Ascending aorta (tissue), 2 donors: ENCODE measurements at regions not wholly inside any gene's neighbourhood (a gene's known extent, or its start where the extent isn't known, plus 50 kb on each side); places are given as distances from the start of the nearest gene placed in this dataset.
"Not testable (repeated sequence)": the region's sequence is repeated elsewhere in the genome, so short reads cannot be mapped to it uniquely, and the experiment has no call there.

Source experiments
- DNase-seq, 2 donors: peaks; one replicate each; pipeline ENCODE4 v3.0.0-alpha.2; 2019; ENCODE audit warnings: low spot score in 2 of 2
- H3K27ac ChIP-seq, 2 donors: fragments of 200-600 bp; sonication (generic); one replicate each; pipeline ENCODE4 v1.5.1; 2016 to 2017; ENCODE audit warnings: mild to moderate bottlenecking in 1 of 2
- H3K27me3 ChIP-seq: fragments of 200-600 bp; sonication (generic); one replicate; pipeline ENCODE4 v1.5.1; 2017
- H3K36me3 ChIP-seq, 2 donors: fragments of 200-600 bp; sonication (generic); one replicate each; pipeline ENCODE4 v1.5.1; 2016
- H3K4me1 ChIP-seq, 2 donors: fragments of 200-600 bp; sonication (generic); one replicate each; pipeline ENCODE4 v1.5.1; 2016 to 2017; ENCODE audit warnings: mild to moderate bottlenecking in 1 of 2
- H3K4me3 ChIP-seq, 2 donors: fragments of 200-600 bp; sonication (generic); one replicate each; pipeline ENCODE4 v1.5.1; 2016 to 2017; ENCODE audit warnings: mild to moderate bottlenecking in 1 of 2
- H3K9me3 ChIP-seq, 2 donors: fragments of 200-600 bp; sonication (generic); one replicate each; pipeline ENCODE4 v1.5.1; 2016
- intact Hi-C: fragments of 100-400 bp; cut with DNase I; formaldehyde crosslinking; loops from one replicate; pipeline ENCODE4 v1.15.1; 2023

- H3K27ac ChIP-seq, intact Hi-C loops, H3K36me3 ChIP-seq, H3K4me1 ChIP-seq, DNase-seq, H3K27me3 ChIP-seq, H3K4me3 ChIP-seq, H3K9me3 ChIP-seq: not testable (repeated sequence)
These were observed 88.8 kb downstream of the CDRT15L2 start for GRCh38 chr17:20668316-20668715.

GRCh38 chr17:20668868-20669267 is 89.3 kb downstream of the CDRT15L2 start:
- intact Hi-C loops, H3K27ac ChIP-seq, H3K4me1 ChIP-seq, H3K9me3 ChIP-seq, DNase-seq, H3K27me3 ChIP-seq, H3K4me3 ChIP-seq, H3K36me3 ChIP-seq: not testable (repeated sequence)

DNA sequence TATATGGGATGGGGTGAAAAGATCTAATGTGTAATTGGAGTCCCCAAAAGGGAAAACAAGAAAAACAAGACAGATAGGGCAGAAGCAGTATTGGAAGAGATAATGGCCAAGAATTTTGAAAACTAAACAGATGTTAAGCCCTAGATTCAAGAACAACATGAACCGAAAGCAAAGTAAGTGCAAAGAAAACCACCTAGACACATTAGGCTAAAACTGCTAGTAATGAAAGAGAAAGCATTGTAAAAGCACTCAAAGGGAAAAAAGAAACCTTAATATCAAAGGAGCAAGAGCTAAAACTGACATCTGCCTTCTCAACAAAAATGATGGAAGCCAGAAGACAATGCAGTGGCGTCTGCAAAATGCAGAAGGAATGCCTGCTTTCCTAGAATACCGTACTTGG is 91.0 kb downstream of the CDRT15L2 start:
- H3K36me3 ChIP-seq, H3K27me3 ChIP-seq, intact Hi-C loops, H3K9me3 ChIP-seq, H3K4me1 ChIP-seq, H3K4me3 ChIP-seq, DNase-seq, H3K27ac ChIP-seq: not testable (repeated sequence)

DNA sequence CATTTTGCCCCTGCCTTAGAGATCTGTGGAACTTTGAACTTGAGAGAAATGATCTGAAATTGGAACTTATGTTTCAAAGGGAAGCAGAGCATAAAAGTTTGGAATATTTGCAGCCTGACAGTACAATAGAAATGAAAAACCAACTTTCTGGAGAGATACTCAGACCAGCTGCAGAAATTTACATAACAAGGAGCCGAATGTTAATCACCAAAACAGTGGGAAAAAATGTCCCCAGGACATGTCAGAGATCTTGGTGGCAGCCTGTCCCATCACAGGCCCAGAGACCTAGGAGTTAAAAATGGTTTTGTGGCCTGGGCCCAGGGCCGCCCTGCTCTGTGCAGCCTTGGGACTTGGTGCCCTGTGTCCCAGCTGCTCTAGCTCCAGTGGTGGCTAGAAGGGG is 94.8 kb downstream of the CDRT15L2 start:
- not testable (repeated sequence) for H3K4me3 ChIP-seq, H3K4me1 ChIP-seq

GRCh38 chr17:20675707-20676106 is 96.2 kb downstream of the CDRT15L2 start:
- H3K27ac ChIP-seq, H3K4me3 ChIP-seq, H3K9me3 ChIP-seq, H3K36me3 ChIP-seq, H3K4me1 ChIP-seq, intact Hi-C loops, DNase-seq, H3K27me3 ChIP-seq: not testable (repeated sequence)

More for the DNA sequence above, 94.8 kb downstream of the CDRT15L2 start:
- H3K27me3 ChIP-seq, H3K36me3 ChIP-seq, DNase-seq, intact Hi-C loops, H3K9me3 ChIP-seq, H3K27ac ChIP-seq: not testable (repeated sequence)

DNA sequence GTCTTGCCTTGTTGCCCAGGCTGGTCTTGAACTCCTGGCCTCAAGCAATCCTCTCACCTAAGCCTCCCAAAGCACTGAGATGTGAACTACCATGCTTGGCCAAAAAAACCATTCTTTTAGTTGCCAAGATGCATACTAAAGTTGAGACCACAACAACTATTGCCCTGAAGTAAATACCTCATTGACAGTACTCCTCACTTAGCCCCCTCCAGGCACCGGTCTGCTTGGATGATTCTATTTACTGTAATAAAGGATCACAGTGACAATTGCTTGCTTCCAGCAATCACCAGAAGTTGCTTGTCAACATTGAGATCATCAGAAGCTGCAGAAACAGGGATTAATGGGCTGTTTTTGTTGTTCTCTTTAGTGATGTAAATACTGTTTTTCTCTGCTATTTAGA is 97.1 kb downstream of the CDRT15L2 start:
- H3K4me3 ChIP-seq, DNase-seq, intact Hi-C loops, H3K9me3 ChIP-seq, H3K27ac ChIP-seq, H3K36me3 ChIP-seq, H3K27me3 ChIP-seq, H3K4me1 ChIP-seq: not testable (repeated sequence)

GRCh38 chr17:20677469-20677868 is 97.9 kb downstream of the CDRT15L2 start:
- DNase-seq, H3K36me3 ChIP-seq, H3K27me3 ChIP-seq, H3K4me3 ChIP-seq, intact Hi-C loops, H3K4me1 ChIP-seq, H3K9me3 ChIP-seq, H3K27ac ChIP-seq: not testable (repeated sequence)

DNA sequence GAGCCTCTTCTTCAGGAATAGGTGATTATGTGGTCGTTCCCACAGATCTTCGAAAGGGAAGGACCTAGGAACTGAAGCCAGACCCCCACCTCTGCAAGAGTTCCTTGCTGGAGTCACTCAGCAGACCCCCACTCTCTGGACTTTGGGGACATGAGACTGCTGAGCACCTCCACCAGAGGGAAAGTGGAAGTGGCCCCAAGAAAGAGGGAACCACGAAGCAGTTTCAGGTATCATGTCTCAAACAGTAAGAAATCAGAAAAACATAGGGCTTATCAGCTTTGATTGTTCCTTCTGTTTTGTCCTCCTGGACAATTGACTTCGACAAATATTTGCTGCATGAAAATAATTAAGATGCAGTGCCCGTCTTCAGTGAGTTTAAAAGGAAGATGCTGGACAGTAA is 98.9 kb downstream of the CDRT15L2 start:
- H3K27me3 ChIP-seq, DNase-seq, intact Hi-C loops, H3K36me3 ChIP-seq, H3K27ac ChIP-seq, H3K4me3 ChIP-seq, H3K4me1 ChIP-seq, H3K9me3 ChIP-seq: not testable (repeated sequence)

GRCh38 chr17:20681746-20682722 is 102.5 kb downstream of the CDRT15L2 start:
- DNase-seq, H3K27me3 ChIP-seq, intact Hi-C loops, H3K9me3 ChIP-seq, H3K27ac ChIP-seq, H3K36me3 ChIP-seq, H3K4me1 ChIP-seq, H3K4me3 ChIP-seq: not testable (repeated sequence)

DNA sequence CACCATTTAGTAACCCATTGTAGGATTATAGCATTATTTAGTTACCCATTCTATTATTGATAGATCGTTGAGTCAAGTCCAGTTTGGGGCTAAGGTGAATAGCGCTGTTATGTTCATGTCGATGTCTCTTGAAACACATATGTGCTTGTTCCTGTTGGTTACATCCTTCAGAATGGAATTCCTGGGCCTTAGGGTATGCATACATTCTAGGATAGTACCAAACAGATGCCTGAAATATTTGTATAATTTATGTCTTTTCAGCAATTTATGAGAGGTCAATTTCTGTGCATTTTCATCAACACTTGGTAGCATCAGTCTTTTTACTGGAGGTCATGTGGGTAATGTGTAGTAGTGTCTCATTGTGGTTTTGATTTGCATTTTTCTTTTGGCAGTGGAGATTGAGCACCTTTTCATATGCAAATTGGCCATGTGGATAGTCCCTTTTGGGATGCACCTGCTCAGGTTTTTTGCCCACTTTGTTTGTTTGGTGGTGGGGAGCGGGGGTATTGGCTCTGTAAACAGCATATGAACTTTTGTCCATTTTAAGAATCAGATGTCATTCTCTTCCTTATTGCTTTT is 104.2 kb downstream of the CDRT15L2 start:
- H3K4me1 ChIP-seq: not testable (repeated sequence)

GRCh38 chr17:20684975-20685374 is 105.5 kb downstream of the CDRT15L2 start:
- H3K4me1 ChIP-seq, H3K9me3 ChIP-seq, H3K27ac ChIP-seq, H3K36me3 ChIP-seq, intact Hi-C loops, H3K27me3 ChIP-seq, H3K4me3 ChIP-seq, DNase-seq: not testable (repeated sequence)

More for the DNA sequence above, 104.2 kb downstream of the CDRT15L2 start:
- DNase-seq, H3K27me3 ChIP-seq, H3K36me3 ChIP-seq, H3K27ac ChIP-seq, H3K4me3 ChIP-seq, H3K9me3 ChIP-seq, intact Hi-C loops: not testable (repeated sequence)

- H3K27ac ChIP-seq, DNase-seq, H3K4me3 ChIP-seq, intact Hi-C loops, H3K27me3 ChIP-seq, H3K36me3 ChIP-seq, H3K4me1 ChIP-seq, H3K9me3 ChIP-seq: not testable (repeated sequence)
These were observed 108.1 kb downstream of the CDRT15L2 start for GRCh38 chr17:20687584-20687983.

GRCh38 chr17:20689170-20689749 is 109.7 kb downstream of the CDRT15L2 start:
- H3K36me3 ChIP-seq, H3K4me1 ChIP-seq, DNase-seq, H3K27ac ChIP-seq, H3K9me3 ChIP-seq, intact Hi-C loops, H3K27me3 ChIP-seq, H3K4me3 ChIP-seq: not testable (repeated sequence)

DNA sequence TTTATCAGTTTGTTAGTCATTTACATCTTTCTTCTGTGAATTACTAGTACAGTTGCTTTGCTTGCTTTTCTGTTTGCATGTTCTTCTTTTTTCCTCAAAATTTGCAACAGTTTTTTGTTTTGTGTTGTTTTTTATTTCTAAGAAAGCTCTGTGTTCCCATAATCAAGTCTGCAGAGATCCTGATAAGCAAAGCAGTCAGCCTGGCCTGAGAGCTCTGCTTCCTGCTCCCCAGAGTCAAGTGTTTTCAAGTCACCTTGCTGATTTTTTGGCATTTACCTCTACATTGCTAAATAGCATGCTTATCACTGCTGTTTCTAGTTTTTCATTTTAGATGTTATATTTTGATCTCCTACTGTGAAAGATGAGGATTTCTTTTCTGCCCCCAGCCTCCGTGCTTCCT is 113.2 kb downstream of the CDRT15L2 start:
- H3K4me3 ChIP-seq, H3K4me1 ChIP-seq, intact Hi-C loops, H3K27ac ChIP-seq, DNase-seq, H3K36me3 ChIP-seq, H3K9me3 ChIP-seq, H3K27me3 ChIP-seq: not testable (repeated sequence)
